ENCODE measurements at regions not wholly inside any gene's neighbourhood (a gene's known extent, or its start where the extent isn't known, plus 50 kb on each side); places are given as distances from the start of the nearest gene placed in this dataset.
"Not testable (repeated sequence)": the region's sequence is repeated elsewhere in the genome, so short reads cannot be mapped to it uniquely, and the experiment has no call there.

DNA sequence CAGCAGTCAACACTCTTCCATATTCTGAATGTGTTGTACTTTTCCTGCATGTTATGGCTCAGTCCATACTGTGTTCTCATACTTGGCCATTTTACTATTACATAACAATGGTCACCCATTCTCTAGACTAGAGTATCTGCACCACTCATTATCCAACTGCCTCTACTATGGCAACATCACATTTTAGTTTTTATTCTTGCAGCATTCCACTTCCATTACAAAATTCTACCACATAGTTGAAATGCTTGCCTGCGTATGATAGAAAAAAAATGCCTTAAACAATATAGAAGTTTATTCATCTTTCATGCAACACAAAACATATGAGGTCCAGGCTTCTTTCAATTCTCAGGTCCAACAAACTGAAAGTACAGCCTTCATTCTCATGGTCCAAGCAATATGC lies 128.0 kb downstream of the TENT5A start:
- DNase-seq (ENCODE audit: low read depth) = no peak

DNA sequence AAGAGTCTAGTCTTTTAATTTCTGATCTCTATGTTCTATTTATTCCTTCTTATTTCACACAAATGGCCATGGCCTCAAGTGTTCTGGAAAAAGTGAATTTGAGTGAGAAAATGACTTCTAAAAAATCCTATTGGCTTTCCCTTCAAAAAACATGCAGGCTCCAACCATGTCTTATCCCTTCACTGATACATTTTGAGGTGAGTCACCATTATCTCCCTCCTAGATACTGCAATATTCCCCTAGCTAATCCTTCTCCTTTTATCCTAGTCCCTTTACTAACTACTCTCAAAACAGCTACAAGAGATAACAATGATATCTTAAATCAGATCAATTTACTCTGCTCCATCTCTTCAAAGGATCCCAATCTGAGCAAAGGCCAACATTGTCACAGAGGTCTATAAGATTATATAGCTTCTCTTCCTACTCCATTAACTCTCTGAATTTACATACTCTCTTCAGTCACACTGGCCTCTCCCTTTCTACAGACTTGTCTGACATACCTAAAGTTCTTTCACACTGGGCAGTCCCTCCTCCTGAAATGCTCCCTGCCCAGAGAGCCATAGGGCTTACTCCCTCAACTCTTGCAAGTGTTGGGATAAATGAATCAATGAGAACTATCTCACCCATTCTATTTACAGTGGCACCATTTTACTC lies 129.2 kb downstream of the TENT5A start:
- DNase-seq (ENCODE audit: low read depth) = no peak

DNA sequence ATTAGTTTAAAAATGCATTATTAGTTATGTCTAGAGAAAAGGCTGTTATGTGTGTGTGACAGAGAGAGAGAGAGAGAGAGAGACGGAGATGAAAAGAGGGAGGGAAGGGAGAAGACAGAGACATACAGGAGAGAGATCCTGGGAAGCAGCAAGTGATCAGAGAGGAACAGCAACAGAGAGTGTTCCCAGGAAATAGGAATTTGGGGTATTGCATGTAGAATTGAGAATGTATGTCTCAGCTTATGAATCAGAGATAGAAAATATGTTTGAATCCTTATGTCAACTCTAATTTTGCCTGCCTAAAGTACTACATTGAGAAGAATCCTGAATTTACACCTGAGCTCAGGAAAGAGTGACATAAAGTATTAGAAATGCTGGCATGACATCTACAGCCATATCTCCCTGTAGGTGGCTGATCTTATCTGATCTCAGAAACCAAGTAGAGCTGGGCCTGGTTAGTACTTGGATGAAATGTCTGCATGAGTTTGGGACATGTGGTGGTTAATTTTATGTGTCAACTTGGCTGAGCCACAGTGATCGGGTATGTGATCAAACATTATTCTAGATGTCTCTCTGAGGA lies 130.6 kb downstream of the TENT5A start:
- DNase-seq (ENCODE audit: low read depth) = no peak

DNA sequence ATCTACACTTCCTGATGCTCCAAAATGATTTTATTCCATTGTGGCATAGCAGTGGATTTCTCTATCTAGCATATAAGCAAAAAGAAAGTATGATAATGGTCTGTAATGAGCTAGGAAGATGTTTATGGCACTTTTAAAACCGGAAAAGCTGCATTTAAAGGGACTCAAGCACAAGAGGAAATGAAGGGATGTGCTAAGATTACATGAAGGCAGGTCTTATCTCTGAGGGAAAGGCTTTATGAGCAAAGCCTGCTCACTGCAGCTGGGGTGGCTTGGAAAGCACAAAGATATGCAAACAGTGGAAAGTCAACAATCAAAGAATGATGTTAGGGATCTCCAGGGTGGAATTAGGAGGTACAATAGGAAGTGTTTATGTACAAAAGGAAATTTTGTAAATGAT lies 138.2 kb downstream of the TENT5A start:
- no peak for DNase-seq (ENCODE audit: low read depth)

DNA sequence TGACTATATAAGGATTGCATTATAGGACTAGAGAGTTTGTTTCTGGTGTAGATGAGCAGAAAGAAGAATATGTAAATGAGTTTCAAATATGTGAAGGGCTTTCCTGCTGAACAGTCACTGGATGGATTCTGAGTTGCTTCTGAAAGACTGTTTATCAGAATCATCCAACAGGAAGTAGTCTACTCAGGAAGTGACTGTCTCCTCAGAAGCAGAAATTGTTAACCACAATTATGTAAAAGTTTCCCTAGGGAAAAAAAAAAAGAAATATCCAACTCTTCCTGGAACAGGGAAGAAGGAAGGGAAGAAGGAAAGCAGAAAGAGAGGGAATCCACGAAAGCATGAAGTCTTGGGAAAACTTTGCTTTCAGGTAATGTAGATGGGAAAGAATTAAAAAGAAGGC lies 138.9 kb downstream of the TENT5A start:
- DNase-seq (ENCODE audit: low read depth) = peak; percentile 25

DNA sequence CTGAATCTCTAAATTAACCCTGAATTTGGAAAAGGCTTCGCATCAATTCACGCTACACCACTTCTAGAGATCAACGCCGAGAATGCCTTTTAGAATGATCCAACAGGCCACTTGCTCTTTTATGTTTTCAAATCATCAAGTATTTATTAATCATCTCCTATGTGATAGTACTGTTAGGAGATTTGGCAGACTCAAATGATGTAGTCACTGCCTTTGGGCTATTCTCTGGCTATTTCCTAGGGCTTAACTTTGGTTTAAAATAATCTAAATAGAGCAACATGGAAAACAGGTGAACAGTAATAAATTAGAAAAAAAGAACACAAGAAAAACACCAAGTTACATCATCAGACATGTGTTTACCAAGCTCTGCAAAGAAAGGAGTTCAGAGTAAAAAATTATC lies 140.3 kb downstream of the TENT5A start:
- DNase-seq (ENCODE audit: low read depth) = no peak

DNA sequence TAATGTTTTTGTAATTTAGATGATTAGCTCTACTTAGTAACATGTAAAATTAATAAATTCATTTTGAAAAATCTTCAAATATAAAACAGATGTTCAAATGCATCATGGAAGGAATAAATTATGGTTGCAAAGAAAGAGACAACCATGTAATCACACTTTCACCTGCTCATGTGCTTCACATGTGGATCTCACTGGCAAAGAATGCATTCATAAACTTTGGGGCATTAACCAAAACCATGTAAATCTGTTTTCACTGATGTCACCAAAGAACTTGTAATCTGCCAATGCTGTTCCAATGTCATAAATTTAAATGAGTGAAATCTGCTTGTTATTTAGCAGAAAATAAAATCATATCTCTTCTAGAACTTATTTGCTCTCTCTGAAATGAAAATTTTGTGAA lies 142.7 kb downstream of the TENT5A start:
- peak; percentile 13 for DNase-seq (ENCODE audit: low read depth)

DNA sequence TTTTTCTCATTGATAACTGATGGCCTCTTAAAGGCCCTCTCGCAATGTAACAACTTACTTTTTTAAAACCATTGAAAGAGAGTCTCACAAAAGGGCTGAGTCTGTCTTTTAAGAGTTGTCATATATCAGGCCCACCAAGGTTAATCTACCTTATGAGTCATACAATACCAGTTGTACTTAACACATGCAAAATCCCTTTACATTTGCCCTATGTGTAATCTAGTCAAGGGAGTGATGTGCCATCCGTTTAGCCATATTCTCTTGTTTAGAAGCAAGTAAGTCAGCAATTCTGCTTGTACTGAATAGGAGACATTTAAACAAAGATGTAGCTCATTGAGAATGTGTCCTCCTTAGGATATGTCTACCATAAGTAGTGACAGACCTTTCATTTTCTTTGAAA lies 143.7 kb downstream of the TENT5A start:
- no peak for DNase-seq (ENCODE audit: low read depth)

DNA sequence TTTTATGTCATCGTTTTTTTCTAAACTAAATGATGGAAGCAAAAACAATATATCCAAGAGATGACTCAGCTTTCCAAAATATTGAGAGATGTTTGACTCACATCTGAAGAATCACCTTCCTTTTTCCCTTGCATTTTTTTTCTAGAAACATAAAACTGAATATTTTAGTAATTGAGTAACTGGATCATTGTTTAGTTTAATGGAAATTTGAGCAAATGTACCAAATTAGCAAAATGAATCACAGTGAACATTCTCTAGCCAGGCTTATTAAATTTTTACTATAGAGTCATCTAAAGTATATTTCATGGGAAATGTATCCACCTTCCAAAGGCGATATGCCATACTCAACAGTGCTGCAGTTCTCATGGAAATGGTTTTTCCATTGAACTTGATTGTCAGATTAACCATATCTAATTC lies 145.5 kb downstream of the TENT5A start:
- peak; percentile 74 for DNase-seq (ENCODE audit: low read depth)

DNA sequence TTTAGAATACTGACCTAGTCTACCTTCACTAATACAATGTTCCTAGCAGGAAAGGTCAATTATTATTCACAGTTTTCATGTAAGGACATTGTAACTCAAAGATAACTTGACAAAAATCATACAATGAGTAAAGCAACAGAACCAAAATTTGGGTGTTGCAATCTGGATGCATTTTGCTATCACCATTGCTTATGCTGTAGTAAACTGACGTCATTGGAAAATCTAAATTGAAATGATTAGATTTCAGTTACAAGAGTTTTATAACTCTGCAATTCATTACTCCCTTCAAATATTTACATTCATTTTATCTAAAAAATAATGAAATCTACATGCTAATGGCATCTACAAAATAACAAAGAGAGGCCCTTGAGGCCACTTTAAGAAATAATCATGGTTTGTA lies 147.0 kb downstream of the TENT5A start:
- no peak for DNase-seq (ENCODE audit: low read depth)

DNA sequence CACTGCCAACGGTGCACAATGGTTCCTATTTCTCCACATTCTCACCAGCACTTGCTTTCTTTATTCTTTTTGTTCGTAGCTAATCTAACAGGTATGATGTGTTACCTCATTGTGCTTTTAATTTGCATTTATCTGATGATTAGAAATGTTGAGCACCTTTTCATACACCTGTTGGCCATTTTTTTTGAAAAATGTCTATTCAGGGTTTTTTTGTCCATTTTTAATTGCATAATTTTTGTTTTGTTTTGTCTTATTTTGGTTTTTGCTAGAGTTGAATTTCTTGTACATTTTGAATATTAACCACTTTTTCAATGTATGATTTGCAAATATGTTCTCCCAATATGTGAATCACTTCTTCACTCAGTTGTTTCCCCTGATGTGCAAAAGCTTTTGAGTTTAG lies 150.6 kb downstream of the TENT5A start:
- DNase-seq (ENCODE audit: low read depth) = no peak

DNA sequence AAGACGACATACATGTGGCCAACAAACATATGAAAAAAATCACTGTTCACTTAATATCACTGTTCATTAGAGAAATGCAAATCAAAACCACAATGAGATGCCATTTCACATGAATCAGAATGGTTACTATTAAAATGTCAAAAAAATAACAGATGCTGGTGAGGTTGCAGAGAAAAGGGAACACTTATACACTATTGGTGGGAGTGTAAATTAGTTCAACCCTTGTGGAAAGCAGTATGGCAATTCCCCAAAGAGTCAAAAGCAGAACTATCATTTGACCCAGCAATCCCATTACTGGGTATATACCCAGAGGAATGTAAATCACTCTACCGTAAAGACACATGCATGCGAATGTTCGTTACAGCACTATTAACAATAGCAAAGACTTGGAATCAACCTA lies 152.0 kb downstream of the TENT5A start:
- DNase-seq (ENCODE audit: low read depth) = not testable (repeated sequence)

DNA sequence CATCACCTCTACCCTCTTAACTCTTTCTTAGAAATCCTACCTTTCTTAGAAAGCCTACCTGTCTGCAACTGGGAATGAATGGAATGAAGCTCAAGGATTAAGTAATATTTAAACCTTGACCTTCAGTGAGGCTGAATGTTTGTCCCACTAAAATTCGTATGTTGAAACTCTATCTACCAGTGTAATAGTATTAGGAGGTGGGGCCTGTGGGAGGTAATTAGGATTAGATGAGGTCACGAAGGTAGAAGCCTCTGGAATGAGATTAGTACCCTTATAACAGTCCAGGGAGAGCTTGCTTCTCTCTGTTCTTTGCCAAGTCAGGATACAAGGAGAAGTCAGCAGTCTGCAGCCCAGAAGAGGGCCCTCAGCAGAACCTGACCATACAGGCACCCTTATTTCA lies 158.0 kb downstream of the TENT5A start:
- no peak for DNase-seq (ENCODE audit: low read depth)

DNA sequence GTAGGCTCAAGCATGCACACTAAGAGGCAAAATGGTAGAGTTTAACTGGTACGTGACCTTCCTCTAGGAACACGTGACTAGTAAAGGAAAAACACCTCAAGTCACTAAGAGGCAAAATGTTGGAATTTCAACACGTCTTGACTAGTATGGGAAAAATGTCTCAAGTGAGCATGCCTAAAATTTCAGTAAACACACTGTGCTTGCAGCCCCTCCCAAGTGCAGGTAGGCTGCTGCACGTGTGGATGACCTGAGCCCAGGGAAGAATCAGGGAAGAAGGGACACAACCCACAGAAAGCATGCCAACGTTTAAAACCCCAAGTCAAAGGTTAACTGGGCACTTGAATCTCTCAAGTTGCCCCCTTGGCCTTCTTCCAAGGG lies 162.2 kb downstream of the TENT5A start:
- DNase-seq (ENCODE audit: low read depth) = no peak

DNA sequence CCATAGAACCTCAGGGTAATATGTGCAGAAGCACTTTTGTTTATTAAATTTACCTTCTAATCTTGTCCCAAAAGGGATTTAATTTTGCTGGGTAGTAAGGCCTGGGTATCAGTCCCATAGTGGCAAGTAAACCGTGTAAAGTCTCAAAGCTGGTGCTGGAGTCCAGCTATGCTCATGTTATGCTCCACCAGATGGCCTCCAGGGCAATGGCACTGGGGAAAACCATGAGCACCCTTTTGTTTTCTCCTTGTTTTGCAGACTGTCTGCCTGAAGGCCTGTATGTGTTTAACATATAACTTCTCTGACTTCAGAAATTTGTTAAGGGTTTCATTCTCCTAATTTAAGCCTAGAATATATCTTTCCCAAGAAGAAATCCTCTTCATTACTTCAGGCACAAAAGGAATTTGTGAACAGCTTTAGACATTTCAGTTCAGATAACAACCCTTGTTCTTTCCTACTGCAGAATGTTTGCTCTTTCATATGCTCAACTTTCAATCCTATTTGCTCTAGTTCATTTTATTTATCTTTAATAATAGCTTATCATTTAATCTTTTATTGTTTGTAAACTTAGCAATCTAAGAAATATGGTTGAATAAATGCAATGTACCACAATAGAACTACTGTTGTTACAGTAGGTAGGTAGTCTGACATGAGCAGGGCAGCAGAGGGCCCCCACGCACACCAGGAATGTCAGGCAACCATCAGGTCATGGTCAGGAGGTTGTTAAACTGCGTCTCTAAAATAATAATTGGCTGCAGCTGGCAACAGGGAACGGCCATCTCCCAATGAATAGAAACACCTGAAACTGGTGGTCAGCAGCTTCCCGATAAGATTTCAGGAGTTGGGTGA lies 162.8 kb downstream of the TENT5A start:
- no peak for DNase-seq (ENCODE audit: low read depth)

DNA sequence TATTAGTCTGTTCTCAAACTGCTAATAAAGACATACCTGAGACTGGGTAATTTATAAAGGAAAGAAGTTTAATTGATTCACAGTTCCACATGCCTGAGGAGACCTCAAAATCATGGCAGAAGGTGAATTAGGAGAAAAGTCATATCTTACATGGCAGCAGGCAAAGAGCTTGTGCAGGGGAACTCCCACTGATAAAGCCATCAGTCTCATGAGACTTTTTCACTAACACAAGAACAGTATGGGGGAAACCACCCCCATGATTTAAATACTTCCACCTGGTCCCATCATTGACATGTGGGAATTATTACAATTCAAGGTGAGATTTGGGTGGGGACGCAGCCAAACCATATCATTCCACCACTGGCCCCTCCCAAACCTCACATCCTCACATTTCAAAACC lies 166.8 kb downstream of the TENT5A start:
- DNase-seq (ENCODE audit: low read depth) = not testable (repeated sequence)

DNA sequence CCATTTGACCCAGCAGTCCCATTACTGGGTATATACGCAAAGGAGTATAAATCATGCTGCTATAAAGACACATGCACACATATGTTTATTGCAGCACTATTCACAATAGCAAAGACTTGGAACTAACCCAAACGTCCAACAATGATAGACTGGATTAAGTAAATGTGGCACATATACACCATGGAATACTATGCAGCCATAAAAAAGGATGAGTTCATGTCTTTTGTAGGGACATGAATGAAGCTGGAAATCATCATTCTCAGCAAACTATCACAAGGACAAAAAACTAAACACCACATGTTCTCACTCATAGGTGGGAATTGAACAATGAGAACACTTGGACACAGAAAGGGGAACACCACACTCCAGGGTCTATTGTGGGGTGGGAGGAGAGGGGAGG lies 168.3 kb downstream of the TENT5A start:
- DNase-seq (ENCODE audit: low read depth) = not testable (repeated sequence)

DNA sequence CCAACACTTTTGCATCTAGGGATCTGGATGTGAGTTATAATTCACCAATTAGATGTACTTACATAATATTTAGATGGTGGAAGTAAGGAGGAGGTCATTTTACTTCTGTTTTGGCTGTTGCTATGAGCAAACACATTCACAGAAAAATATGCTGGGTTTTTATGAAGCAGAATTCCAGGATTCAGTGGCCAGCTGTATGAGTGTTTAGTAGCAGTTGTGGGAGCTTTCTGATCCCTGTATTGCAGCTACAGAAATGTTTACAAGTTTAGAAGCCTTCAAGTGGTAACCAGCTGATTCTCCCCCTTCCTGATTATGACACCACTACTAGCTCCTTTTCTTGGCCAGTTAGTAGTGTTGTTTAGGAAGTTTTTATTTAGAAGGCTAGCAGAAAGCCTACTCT lies 177.0 kb downstream of the TENT5A start:
- DNase-seq (ENCODE audit: low read depth) = no peak

DNA sequence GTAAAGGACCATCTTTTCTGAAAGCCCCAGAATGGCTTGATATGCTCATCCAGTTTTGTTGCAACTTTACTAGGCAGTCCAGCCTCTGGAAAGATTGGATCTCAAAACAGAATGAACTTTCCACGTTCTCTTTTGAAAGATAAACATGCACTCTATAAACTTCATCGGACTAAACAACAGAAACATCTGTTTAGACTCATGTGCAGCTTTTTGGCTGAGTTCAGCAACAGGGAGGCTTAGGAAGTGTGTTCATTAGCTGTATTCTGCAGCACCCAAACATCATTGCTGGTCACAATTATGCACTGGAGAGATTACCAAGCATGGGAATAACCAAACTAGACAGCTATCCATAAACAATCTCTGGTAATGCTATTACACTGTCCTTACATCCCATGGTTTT lies 180.5 kb downstream of the TENT5A start:
- DNase-seq (ENCODE audit: low read depth) = peak; percentile 13

DNA sequence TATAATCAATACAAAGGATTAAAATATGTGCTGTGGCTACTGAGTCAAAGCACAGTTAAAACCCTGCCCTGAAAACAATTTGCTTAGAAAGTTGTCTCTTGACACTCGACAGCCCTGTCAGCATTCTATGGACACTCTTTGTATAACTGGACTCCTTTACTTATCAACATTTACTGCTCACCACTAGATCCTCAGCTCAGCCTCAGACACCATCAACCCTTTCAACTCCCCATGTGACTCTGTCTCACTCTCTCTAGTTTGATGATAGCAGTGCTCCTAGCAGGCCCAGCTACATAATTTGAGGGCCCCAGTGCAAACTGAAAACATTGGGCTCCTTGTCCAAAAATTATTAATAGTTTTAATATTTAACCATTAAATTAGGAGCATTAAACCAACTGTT lies 181.8 kb downstream of the TENT5A start:
- no peak for DNase-seq (ENCODE audit: low read depth)

DNA sequence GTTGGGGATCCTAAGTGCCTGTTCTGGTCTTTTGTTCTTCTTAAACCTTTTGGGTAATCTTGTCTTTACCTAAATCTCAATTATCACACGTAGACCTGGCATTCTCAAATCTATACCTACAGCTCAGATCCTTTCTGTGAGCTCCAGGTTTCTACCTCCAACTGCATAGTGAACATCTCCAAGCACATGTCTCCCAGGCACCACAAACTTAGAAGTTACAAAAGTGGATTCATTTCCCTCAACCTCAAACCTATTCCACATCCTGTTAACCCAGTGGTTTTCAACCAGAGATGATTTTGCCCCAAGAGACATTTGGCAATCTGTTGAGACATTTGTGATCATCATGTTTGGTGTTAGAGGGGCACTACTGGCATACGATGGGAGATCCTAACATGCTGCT lies 183.5 kb downstream of the TENT5A start:
- DNase-seq (ENCODE audit: low read depth) = no peak

DNA sequence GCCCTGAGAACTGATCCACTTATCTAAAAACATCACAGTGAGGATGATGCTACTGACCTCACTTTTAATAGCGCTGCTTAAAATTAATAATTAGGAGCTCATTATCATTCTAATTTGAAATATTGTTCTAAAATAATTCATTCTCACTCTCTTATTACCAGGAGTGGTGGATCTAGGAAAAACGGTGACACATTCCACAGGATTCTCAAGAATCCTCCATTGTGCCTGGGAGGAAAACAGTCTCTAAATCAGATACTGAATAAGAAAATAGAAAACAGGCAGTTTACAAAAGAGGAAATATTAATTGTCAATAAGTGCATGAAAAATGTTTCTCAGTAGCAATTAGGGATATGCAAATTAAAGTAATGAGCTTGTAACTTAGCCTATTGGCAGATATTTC lies 187.4 kb downstream of the TENT5A start:
- no peak for DNase-seq (ENCODE audit: low read depth)

DNA sequence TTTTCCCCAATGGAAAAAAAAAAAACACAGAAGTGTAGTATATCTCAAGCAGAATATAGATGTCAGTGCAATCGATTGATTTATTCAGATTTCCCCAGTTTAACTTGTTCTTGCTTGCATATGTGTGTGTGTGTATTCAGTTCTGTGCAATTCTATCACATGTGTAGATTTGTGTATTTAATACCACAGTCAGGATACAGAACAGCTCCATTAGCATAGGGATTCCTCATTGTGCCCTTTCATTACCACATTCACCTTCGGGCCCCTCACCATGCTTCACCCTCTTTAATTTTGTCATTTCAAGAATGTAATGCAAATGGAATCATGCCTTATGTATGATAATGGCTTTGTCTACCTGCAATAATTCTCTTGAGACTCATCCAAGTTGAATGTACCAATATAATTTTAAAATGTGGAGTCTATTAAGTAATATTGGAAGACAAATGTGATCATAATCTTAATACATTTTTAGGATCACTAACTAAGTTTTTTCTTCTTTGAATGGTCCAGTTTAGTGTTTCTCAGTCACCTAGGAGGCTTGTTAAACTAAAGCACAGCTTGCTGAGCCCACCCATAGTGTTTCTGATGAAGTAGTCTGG lies 187.9 kb downstream of the TENT5A start:
- no peak for DNase-seq (ENCODE audit: low read depth)

Data from fibroblast of gingiva (primary cell).